GM19452 (cell line): ENCODE measurements at regions not wholly inside any gene's neighbourhood (a gene's known extent, or its start where the extent isn't known, plus 50 kb on each side); places are given as distances from the start of the nearest gene placed in this dataset.
"Not testable (repeated sequence)": the region's sequence is repeated elsewhere in the genome, so short reads cannot be mapped to it uniquely, and the experiment has no call there.

Experiments
- ATAC-seq: cut with Tn5 transposase; IDR thresholded peaks from one replicate; pipeline ENCODE4 v1.9.1; 2021; ENCODE audit not compliant: unreplicated experiment

DNA sequence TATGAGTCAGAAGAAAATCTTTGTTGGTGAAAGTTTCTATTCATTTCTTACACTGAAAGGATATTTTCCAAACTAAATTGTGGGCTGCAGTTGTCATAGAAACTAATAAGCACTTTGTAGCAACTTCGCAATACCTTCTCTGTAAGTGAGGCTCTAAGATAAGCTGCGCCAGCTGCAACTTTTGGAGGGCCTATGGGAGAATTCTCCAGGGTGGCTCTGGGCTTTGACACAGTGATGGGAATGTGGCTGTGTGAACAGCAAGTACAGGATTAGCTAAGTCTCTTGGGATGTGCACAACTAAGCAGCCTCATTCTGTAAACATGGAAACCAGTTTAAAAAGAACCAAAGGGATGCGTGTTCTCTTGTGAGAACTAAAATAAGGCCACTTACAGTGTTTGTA lies 124.6 kb upstream of the SGO1 start:
- no peak for ATAC-seq

DNA sequence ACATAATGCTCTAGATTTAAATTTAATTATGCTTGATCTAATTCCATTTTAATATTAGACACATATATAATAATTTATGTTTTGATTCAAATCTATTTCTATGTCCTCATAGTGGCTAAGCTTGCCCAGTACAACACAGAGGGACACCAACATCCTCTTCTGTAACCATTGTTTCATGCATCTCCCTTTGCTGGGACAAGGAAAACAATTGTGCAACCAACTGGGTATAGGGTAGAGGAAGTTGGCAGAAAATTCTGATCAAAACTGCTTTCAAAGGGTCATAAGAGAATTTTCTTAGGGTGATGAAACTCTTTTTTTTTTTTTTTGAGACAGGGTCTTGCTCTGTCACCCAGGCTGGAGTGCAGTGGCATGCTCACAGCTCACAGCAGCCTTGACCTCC lies 121.4 kb upstream of the SGO1 start:
- ATAC-seq: no peak

DNA sequence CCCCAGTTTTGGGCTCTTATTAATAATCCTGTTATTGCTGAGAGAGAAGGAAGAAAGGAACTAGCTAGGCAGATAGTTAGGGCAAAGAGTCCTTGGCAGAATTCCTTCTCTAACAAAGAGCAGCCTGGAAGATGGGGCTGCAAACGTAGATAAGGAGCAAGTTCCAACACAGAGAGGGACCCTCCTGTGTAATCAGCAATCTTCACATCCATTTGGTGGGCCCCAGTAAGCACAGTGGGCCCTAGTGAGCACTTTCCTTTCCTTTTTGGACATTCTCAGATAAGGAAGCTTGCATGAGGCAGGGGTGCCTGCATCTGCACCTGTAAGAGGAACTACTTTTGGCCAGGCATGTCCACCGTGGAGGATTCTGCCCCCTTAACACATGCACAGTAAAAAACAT lies 119.6 kb upstream of the SGO1 start:
- ATAC-seq: no peak

DNA sequence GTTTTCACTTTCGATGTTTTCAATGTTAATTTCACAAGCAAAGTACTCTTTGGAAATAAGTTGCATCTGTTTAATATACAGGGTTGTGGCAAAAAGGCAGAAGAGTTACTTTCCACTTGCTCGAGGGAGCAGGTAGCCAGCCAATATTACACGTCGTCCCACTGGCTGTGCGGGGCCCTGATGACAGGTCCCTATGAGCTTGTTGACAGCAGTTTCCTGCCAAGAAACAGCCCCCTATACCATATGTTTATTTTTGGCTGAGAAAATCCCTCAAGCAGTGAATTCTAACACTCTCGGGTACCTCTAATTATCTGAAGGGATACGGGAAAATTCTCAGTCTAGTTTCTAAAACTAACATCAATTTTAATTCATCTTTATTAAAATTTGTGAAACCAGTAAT lies 116.8 kb upstream of the SGO1 start:
- no peak for ATAC-seq

DNA sequence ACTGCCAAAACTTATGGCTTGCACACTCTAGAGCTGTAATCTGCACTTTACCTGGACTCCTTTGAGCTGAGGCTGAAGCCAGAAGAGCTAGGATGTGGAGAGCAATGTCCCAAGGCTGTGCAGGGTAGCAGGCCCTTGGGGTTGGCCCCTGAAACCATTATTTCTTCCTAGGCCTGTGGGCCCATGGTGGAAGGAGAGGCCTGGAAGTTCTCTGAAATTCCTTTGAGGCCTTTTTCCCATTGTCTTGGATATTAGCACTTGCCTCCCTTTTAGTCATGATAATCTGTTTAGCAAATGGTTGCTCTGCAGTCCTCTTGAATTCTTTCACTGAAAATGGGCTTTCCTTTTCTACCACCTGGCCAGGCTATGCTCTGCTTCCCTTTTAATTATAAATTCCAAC lies 102.0 kb upstream of the SGO1 start:
- no peak for ATAC-seq

DNA sequence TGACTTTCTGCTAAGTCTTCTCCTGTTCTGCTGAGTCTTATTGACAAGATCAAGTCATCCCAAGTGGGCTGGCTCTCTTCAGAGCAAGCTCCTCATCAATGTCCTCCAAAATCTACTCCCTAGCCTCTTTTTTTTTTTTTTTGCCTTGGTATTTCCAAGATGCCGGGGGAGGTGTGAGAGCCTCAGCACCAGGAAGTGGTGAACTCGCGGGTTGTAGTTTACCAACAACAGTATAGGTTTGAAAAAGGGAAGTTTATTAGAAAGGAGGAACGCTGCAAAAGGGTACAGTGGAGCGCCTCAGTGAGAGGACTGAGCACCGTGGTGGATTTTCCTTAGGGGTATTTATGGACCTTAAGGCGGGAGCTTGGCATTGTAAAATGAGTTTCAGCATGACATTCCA lies 94.3 kb upstream of the SGO1 start:
- ATAC-seq: no peak

DNA sequence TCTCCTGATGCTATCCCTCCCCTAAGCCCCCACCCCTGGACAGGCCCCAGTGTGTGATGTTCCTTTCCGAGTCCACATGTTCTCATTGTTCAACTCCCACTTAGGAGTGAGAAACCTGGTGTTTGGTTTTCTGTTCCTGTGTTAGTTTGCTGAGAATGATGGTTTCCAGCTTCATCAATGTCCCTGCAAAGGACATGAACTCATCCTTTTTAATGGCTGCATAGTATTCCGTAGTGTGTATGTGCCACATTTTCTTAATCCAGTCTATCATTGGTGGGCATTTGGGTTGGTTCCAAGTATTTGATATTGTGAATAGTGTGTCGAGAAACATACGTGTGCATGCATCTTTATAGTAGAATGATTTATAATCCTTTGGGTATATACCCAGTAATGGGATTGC lies 80.0 kb upstream of the SGO1 start:
- not testable (repeated sequence) for ATAC-seq

DNA sequence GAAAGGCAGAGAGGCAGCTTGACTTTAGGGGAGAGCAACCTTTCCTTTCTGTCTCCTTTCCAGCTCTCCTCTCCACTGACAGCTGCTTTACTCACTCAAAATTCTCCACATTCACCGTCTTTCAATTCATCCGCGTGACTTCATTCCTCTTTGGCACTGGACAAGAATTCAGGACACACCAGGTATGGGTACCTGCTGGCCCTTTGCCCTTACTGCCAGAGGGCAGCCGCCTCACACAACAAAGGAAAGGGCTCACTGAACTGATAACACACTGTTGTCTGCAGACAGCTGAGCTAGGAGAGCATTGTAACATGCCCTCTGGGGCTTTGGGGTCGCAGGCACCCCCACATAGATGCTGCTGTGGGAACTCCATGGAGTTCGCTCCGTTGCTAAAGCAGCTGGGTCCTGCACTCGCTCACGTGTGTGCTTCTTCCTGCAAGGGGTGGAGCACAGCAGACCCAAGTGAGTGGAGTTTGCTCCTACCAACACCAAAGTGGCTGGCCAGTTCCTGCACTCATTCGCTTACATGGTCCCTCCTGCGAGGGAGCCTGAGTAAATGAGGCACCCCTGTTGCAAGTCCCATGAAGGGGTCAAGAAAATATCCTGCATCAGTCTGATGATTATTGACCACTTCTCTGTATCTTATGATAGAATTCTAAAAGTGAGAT lies 79.0 kb upstream of the SGO1 start:
- ATAC-seq: no peak

DNA sequence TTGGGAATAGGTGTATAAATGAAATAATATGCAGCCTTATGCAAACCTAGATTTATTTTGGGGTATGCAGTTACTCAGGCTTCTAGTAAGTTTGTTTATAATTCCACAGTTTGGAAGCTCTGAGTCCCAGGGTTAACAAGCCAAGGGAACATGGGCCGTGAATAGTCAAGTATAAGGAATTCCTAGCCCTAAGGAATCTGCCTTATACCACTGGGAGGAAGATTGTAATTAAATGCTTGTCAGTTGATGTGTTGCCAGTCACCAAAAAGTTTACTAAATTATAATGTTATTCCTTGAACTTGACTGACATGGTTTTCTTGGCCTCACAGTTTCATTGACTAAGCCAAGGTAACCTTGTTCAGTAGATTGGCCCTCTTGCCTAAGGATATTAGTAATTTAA lies 72.4 kb upstream of the SGO1 start:
- no peak for ATAC-seq

DNA sequence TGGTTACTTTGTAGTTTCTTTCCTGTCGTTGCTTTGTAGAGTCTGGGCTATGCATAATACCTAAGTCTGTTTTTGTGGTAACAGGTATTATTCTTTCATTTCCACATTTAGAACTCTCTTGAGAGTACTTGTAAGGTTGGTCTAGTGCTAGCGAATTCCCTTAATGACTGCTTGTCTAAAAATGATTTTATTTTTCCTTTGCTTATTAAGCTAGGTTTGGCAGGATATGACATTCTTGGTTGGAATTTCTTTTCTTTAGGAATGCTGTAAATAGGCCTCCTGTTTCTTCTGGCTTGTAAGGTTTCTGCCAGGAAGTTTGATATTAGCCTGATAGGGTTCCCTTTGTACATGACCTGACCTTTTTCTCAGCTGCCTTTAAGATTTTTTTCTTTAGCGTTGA lies 70.1 kb upstream of the SGO1 start:
- peak; percentile 72 for ATAC-seq

DNA sequence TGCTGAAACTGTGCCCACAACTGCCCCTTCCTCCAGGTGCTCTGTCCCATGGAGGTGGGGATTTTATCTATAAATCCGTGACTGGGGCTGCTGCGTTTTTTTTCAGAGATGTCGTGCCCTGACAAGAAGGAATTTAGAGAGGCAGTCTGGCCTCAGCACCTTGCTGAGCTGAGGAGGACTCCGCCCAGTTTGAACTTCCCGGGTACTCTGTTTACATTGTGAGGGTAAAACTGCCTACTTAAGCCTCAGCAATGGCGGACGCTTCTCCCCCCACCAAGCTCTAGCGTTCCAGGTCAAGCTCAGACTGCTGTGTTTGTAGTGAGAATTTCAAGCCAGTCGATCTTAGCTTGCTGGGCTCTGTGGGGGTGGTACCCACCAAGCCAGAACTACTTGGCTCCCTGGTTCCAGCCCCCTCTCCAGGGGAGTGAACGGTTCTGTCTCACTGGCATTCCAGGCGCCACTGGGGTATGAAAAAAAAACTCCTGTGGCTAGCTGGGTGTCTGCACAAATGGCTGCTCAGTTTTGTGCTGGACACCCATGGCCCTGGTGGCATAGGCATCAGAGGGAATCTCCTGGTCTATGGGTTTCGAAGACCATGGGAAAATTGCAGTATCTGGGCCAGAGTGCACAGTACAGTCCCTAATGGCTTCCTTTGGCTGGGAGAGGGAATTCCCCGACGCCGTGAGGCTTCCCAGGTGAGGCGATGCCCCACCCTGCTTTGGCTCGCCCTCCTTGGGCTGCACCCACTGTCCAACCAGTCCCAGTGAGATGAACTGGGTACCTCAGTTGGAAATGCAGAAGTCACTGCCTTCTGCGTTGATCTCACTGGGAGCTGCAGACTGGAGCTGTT lies 68.5 kb upstream of the SGO1 start:
- no peak for ATAC-seq

DNA sequence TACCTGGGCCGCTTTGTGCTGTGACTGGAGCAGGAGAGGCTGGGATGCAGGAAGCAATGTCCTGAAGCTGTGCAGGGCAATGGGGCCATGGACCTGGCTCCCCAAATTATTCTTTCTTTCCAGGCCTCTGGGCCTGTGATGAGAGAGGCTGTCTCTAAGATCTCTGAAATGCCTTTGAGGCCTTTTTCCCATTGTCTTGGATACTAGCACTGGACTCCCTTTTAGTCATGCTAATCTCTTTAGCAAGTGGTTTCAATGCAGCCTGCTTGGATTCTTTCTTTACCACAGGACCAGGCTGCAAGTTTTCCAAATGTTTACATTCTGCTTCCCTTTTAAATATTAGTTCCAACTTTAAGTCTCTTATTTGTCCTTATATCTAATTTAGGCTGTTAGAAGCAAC lies 64.8 kb upstream of the SGO1 start:
- ATAC-seq: no peak

DNA sequence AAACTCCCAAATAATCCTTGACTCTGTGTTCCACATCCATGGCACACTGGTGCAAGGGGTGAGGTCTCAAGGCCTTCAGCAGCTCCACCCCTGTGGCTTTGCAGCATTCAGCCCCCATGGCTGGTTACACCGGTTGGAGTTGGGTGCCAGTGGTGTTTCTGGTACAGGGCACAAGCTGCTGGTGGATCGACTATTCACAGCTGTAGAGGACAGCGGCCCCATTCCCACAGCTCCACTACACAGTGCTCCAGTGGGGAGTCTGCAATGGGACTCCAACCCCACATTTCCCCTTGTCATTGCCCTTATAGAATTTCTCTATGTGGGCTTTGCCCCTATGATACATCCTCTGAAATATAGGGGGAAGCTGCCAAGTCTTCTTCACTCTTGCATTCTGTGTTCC lies 64.3 kb upstream of the SGO1 start:
- no peak for ATAC-seq

DNA sequence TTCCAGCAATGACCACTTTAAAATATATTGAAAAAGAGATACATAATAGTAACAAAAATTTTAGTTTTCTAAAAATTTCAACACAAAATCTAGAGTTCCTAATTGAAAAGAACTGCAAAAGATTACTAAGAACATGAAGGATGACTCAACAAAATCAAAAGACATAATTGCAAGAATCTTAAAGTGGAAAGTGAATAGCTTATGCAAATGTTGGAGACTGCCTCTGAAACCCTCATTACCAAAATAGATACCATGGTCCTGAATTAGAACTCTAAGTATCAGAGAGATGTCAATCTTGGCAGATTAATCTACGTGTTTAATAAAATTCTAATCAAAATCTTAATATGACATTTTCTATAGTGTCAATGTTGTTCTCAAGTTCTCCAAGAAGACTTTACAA lies 60.7 kb upstream of the SGO1 start:
- peak; percentile 64 for ATAC-seq

DNA sequence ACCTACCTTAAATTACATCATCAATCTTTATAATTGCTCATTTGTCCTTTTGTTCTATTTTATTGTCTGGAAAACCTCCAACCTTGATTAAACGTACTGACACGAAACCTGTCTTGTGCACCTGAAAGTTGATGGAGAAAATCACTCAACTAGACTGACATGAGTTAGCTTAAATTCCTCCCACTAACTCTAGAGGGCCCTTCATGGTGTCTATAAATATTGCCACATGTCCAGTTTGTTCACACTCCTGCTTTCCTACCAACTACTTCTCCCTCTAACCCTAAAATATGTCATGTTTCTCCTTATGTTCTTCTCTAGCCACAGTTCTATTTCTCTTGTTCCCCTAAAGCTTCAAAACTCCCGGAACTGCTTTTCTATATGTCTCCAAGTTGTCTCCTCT lies 59.8 kb upstream of the SGO1 start:
- ATAC-seq: no peak

DNA sequence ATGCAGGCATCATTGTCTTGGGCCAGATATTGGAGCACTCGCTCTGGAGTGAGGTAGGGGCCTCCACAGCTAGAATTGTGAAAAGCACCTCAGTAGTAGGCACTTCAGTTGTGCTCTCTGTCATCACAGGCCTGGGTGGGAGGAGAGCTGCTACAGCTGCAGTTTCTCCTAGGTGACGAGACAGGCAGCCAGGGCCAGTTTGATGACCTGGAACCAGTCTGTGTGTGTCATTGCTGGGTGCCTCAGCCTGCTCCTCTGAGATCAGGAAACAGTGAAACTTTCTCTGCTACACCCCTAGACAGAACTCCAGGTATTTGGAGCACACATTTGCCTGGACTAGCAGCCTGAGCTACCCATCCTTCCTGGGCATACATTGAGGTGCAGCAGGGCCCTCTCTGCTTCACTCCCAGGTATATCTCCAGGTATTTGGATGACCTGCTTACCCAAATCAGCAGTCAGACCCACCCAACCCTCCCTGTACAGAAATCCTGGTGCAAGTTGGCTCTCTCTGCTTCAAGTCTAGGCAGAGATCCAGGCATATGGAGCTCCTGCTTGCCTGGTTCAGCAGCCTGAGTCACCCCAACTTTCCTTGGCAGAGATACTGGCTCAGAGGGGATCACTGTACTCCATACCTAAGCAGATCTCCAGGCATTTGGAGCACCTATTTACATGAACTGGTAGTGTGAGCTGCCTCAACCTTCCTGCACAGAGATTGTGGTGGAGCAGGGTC lies 54.3 kb upstream of the SGO1 start:
- no peak for ATAC-seq

DNA sequence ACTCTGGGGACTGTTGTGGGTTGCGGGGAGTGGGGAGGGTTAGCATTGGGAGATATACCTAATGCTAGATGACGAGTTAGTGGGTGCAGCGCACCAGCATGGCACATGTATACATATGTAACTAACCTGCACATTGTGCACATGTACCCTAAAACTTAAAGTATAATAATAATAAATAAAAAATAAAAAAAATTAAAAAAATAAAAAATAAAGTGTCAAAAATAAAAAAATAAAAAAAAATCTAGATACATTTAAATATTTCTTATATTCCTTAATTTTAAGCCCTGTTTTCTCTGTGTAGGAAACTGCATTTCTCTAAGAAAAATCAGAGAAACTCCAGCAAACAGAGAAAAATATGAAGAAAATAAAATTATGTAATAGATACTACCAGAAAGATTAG lies 52.2 kb upstream of the SGO1 start:
- not testable (repeated sequence) for ATAC-seq

DNA sequence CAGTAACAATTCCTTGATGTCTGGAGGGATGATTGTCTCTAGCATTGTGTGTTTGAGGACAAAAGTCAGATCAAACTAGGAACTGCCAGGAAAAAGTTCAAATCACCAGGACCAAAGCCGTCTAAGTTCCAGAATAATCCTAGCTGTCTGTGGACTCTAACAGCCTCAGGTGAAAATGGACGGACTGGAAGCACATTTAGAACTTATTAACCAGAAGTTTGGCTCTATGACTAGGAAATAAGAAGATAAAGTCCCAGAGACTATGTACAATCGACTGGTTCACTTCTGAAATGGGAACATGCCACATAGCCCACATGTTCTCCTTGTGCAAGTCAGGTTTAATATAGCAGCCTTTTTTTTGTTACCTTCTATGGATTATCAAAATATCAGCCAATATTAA lies 50.6 kb upstream of the SGO1 start:
- no peak for ATAC-seq
